B cell (primary cell): ENCODE measurements at regions not wholly inside any gene's neighbourhood (a gene's known extent, or its start where the extent isn't known, plus 50 kb on each side); places are given as distances from the start of the nearest gene placed in this dataset.

Source experiments
- CTCF ChIP-seq: fragments of 200-600 bp; IDR thresholded peaks from one replicate; pipeline ENCODE4 v1.8.0; 2022; ENCODE audit warnings: antibody characterized with exemption, mild to moderate bottlenecking
- EZH2 ChIP-seq: IDR thresholded peaks from 2 replicates; pipeline ENCODE4 v1.6.1; 2012; ENCODE audit warnings: borderline replicate concordance, low read depth, mild to moderate bottlenecking, moderate library complexity, low read length; ENCODE audit not compliant: insufficient read depth, poor library complexity, severe bottlenecking

- TF ChIP-seq CTCF (no peak), EZH2 (no peak)
Observed at GRCh38 chr12:38516418-38516817, 199.8 kb downstream of the ALG10B start.
